GM21529 (cell line): ENCODE measurements at regions not wholly inside any gene's neighbourhood (a gene's known extent, or its start where the extent isn't known, plus 50 kb on each side); places are given as distances from the start of the nearest gene placed in this dataset.
"Not testable (repeated sequence)": the region's sequence is repeated elsewhere in the genome, so short reads cannot be mapped to it uniquely, and the experiment has no call there.

ENCODE experiments used
- ATAC-seq: cut with Tn5 transposase; IDR thresholded peaks from one replicate; pipeline ENCODE4 v1.9.1; 2021; ENCODE audit not compliant: unreplicated experiment

GRCh38 chr6:16909658-16910360 lies 148.5 kb upstream of the ATXN1 start:
- ATAC-seq: no peak

GRCh38 chr6:16907991-16908390 lies 146.7 kb upstream of the ATXN1 start:
- ATAC-seq: no peak

GRCh38 chr6:16904957-16905356 lies 143.7 kb upstream of the ATXN1 start:
- ATAC-seq: no peak

GRCh38 chr6:16903470-16903869 lies 142.2 kb upstream of the ATXN1 start:
- no peak for ATAC-seq

- ATAC-seq: no peak
Measured at GRCh38 chr6:16902502-16902901, 141.2 kb upstream of the ATXN1 start.

GRCh38 chr6:16901782-16902181 lies 140.5 kb upstream of the ATXN1 start:
- no peak for ATAC-seq

- no peak for ATAC-seq
Measured at GRCh38 chr6:16901306-16901705, 140.0 kb upstream of the ATXN1 start.

- ATAC-seq: no peak
Measured at GRCh38 chr6:16898640-16899396, 137.6 kb upstream of the ATXN1 start.

GRCh38 chr6:16897669-16898068 lies 136.4 kb upstream of the ATXN1 start:
- no peak for ATAC-seq

DNA sequence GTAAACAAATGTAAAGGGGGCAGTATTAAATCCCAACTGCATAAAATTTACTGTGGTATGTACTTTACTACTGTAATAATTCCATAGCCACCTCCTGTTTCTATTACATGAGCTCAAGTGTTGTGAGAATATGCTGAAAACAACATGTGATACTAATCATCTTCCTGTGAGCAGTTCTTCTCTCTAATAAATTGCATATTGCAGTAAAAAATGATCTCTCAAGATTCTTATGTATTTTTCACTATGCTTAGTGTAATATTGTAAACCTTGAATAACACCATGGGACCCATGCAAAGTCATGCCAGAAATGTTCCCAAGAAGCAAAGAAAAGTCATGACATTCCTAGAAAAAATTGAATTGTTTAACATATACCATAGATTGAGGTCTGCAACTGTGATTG lies 133.0 kb upstream of the ATXN1 start:
- ATAC-seq: no peak

DNA sequence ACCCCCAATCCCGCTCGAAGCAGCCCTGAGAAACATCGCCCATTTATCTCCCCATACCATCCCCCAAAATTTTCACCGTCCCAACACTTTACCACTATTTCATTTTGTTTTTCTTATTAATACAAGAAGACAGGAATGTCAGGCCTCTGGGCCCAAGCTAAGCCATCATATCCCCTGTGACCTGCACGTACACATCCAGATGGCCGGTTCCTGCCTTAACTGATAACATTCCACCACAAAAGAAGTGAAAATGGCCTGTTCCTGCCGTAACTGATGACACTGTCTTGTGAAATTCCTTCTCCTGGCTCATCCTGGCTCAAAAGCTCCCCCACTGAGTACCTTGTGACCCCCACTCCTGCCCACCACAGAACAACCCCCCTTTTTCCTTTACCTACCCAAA lies 129.8 kb upstream of the ATXN1 start:
- ATAC-seq: not testable (repeated sequence)

- no peak for ATAC-seq
Measured at GRCh38 chr6:16885411-16886160, 124.3 kb upstream of the ATXN1 start.

DNA sequence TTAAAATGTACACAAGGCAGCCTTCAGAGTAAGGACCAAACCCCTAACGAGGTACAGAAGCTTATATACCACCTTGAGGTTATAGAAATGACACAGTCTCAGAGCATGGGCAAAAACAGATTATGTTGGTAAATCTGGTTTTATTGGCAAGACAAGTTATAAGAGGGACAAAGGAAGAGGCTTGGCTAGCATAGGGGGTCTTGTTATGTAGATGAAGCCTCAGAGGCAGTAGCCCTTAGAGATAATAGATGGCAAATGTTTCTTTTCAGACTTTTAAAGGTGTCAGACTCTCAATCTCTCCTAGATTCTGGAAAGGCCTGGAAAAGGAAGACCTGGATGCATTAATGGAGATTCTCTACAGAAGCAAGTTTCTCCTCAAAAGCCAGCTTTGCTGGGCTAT lies 123.3 kb upstream of the ATXN1 start:
- ATAC-seq: no peak

- no peak for ATAC-seq
Measured at GRCh38 chr6:16883414-16883813, 122.2 kb upstream of the ATXN1 start.

DNA sequence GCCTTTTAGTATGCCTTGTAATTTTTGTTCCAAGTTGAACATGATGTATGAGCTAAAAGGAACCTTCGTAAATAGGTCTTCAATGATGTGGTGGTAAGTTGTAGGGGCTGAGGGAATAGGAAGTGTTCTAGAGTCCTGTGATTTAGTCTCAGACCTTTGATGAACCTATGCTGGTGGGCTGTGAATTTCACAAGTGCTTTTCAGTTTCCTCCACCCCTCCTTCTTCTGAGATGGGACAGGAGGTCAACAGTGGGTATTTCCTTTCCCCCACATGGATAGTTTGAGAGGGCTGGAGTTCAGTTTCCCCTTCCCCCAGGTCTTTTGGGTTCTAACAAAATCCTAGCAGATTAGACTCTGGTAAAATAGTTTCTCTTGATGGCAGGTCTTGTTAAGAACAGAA lies 121.0 kb upstream of the ATXN1 start:
- ATAC-seq: no peak

GRCh38 chr6:16876852-16877251 lies 115.6 kb upstream of the ATXN1 start:
- not testable (repeated sequence) for ATAC-seq

DNA sequence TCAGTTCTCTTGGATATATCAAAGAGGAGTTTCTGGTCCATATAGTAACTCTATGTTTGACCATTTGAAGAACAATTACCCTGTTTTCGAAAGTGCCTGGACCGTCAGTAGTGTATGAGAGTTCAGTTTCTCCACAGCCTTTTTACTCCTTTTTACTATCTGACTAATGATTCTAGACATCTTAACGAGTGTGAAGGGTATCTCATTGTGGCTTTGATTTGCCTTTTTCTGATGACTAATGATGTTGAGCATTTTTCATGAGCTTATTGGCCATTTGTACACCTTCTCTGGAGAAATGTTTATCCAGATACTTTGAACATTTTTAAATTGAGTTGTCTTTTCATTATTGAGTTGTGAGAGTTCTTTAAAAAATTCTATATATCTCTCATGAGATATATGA lies 114.9 kb upstream of the ATXN1 start:
- ATAC-seq: no peak

DNA sequence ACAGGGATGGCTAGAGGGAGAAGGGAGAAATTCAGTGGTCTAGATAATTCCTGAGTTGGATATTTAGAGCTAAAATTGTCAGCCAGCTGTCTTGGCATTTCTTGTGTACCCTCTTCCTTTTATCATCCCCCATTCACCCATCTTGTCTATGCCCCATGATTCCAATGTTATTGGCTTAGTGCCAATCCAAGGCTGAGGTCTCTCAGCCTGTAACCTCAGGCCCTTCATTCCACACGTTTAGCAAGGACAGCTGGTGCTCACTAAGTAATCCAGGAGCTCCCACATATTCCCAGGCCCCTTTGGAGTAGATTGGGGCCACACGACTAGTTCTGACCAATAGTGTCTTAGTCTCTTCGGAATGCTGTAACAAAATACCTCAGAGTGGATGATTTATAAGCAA lies 112.4 kb upstream of the ATXN1 start:
- no peak for ATAC-seq

GRCh38 chr6:16872543-16873235 lies 111.4 kb upstream of the ATXN1 start:
- no peak for ATAC-seq

DNA sequence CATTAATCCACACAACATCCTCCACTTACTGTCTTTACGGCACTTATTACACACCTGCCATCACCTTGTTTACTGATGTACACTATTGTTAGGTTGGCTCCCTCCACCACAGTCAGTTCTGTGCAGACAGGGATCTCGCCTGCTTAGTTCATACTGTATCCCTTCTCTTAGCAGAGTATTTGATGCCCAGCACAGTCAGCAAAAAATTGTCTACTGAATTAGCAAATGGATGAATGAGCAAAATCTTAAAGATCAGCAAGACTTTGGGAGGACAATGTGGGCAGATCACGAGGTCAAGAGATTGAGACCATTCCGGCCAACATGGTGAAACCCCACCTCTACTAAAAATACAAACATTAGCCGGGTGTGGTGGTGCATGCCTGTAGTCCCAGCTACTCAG lies 109.8 kb upstream of the ATXN1 start:
- no peak for ATAC-seq

GRCh38 chr6:16868968-16869367 lies 107.7 kb upstream of the ATXN1 start:
- no peak for ATAC-seq
